GM12874 (cell line): ENCODE measurements at regions not wholly inside any gene's neighbourhood (a gene's known extent, or its start where the extent isn't known, plus 50 kb on each side); places are given as distances from the start of the nearest gene placed in this dataset.

Source experiments
- CTCF ChIP-seq: IDR thresholded peaks from 2 replicates; pipeline ENCODE4 v1.5.1; 2011; ENCODE audit warnings: low read depth, mild to moderate bottlenecking, control low read depth, low read length, moderate library complexity; ENCODE audit not compliant: insufficient read depth

GRCh38 chr2:108067820-108068405 is 81.6 kb downstream of the SLC5A7 start:
- TF ChIP-seq CTCF = no peak

- 0 out of 2 replicates have a peak, but pooled peaks have one; percentile 5 for TF ChIP-seq CTCF
Observed at GRCh38 chr2:108069515-108070310, 83.4 kb downstream of the SLC5A7 start.

- no peak for TF ChIP-seq CTCF
Observed at GRCh38 chr2:108073415-108074072, 87.2 kb downstream of the SLC5A7 start.

GRCh38 chr2:108074150-108074549 is 87.8 kb downstream of the SLC5A7 start:
- TF ChIP-seq CTCF = no peak

GRCh38 chr2:108074946-108075345 is 88.6 kb downstream of the SLC5A7 start:
- TF ChIP-seq CTCF = no peak

GRCh38 chr2:108076527-108076926 is 90.2 kb downstream of the SLC5A7 start:
- TF ChIP-seq CTCF = no peak

GRCh38 chr2:108079736-108080135 is 93.4 kb downstream of the SLC5A7 start:
- no peak for TF ChIP-seq CTCF
